Kidney epithelial cell (primary cell): ENCODE measurements at regions not wholly inside any gene's neighbourhood (a gene's known extent, or its start where the extent isn't known, plus 50 kb on each side); places are given as distances from the start of the nearest gene placed in this dataset.

ENCODE experiments used
- DNase-seq: peaks from one replicate; pipeline ENCODE4 v3.0.0-alpha.2; 2010; ENCODE audit warnings: low read depth
- H3K27me3 ChIP-seq: 2 replicates; pipeline ENCODE4 v1.6.0; 2011; ENCODE audit warnings: low read length; ENCODE audit not compliant: control insufficient read depth, insufficient read depth
- H3K36me3 ChIP-seq: 2 replicates; pipeline ENCODE4 v1.5.1; 2011; ENCODE audit warnings: low read length; ENCODE audit not compliant: control insufficient read depth, insufficient read depth
- H3K4me3 ChIP-seq: 2 replicates; pipeline ENCODE4 v1.5.1; 2011; ENCODE audit warnings: low read depth, mild to moderate bottlenecking, control low read depth, low read length
- TF ChIP-seq, protein P1 (sequence below): IDR thresholded peaks from 2 replicates; pipeline ENCODE4 v1.5.1; 2011; ENCODE audit warnings: mild to moderate bottlenecking, moderate library complexity, low read length, control low read depth, inconsistent platforms; ENCODE audit not compliant: insufficient read depth, poor library complexity, severe bottlenecking

DNA sequence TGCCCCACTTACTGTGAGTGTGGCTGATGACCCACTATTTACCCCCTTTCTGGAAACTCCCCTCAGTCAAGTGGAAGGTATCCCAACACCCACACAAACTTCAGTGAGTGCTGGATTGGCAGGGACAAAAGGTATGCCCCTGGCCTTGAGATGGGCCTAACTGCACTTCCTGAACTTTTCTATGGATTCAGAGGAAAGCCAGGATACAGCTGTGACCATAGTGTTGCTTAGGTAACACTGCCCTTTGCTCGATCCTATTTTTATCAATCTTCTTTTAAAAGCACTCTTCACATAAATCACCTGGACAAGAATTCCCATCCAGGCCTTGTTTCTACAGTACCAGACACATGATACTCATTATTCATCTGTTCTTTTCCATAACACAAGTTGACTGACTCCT, 671.5 kb upstream of the SLC8A1 start:
- TF ChIP-seq, protein P1, sequence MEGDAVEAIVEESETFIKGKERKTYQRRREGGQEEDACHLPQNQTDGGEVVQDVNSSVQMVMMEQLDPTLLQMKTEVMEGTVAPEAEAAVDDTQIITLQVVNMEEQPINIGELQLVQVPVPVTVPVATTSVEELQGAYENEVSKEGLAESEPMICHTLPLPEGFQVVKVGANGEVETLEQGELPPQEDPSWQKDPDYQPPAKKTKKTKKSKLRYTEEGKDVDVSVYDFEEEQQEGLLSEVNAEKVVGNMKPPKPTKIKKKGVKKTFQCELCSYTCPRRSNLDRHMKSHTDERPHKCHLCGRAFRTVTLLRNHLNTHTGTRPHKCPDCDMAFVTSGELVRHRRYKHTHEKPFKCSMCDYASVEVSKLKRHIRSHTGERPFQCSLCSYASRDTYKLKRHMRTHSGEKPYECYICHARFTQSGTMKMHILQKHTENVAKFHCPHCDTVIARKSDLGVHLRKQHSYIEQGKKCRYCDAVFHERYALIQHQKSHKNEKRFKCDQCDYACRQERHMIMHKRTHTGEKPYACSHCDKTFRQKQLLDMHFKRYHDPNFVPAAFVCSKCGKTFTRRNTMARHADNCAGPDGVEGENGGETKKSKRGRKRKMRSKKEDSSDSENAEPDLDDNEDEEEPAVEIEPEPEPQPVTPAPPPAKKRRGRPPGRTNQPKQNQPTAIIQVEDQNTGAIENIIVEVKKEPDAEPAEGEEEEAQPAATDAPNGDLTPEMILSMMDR, result no peak
- Histone ChIP-seq H3K27me3 (no peaks in the 10 kb centered on the region), H3K4me3 (no peak overlapping the region), H3K36me3 (no peaks in the 10 kb centered on the region)
- DNase-seq, result no peak

DNA sequence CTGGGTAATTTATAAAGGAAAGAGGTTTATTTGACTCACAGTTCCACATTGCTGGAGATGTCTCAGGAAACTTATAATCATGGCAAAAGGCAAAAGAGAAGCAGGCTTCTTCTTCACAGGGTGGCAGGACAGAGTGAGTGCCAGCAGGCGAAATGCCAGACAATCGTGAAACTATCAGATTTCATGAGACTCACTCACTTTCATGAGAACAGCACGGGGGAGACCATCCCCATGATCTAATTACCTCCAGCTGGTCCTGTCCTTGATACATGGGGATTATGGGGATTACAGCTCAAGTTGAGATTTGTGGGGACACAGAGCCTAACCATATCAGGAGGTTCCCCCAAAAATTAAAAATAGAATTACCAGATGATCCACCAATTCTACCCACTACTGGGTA, 675.5 kb upstream of the SLC8A1 start:
- no peak for DNase-seq

DNA sequence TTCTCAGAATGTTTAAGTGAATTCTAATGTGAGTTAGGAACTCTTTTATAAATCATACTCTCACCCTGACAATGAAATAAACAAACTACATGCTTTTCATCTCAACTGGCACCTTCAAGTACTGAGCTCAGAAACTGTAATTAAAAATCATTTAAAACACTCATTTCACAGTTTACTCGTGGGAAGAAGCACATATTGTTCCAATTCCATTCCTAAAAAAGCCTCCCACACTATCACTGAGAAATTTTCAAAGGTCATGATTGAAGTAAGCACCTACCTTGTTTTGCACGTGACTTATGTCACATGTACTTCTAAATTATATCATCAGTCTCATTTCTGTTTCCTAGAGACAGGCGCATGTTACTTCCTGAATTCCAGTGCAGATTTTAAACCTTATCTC, 678.1 kb upstream of the SLC8A1 start:
- TF ChIP-seq, protein P1, result no peak
- H3K36me3 ChIP-seq, result no peaks in the 10 kb centered on the region
- no peaks in the 10 kb centered on the region for H3K27me3 ChIP-seq
- no peak overlapping the region for H3K4me3 ChIP-seq
- DNase-seq, result no peak

More for the DNA sequence above, 675.5 kb upstream of the SLC8A1 start:
- H3K27me3 ChIP-seq, result no peaks in the 10 kb centered on the region
- H3K36me3 ChIP-seq, result no peaks in the 10 kb centered on the region
- TF ChIP-seq, protein P1, result no peak
- H3K4me3 ChIP-seq, result no peak overlapping the region

DNA sequence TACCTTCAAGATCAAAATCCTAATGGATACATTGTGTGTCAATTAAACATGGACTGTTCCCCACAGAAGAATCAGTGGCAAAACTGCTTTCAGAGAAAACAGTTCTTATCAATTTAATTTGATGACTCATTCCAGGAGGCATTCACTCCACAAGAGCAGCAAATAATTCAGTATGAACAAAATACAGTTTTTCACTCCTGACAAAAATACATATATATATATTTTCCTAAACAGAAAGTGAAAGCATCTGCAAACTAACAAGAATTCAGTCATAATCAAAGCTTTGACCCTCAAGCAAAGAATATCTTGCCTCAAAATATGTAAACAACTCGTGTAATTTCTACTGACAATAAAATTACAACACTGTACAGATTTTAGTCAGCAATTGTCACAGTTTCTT, 685.1 kb upstream of the SLC8A1 start:
- DNase-seq, result no peak
- no peaks in the 10 kb centered on the region for H3K27me3 ChIP-seq
- H3K4me3 ChIP-seq, result no peak overlapping the region
- TF ChIP-seq, protein P1, result no peak
- H3K36me3 ChIP-seq, result no peaks in the 10 kb centered on the region

DNA sequence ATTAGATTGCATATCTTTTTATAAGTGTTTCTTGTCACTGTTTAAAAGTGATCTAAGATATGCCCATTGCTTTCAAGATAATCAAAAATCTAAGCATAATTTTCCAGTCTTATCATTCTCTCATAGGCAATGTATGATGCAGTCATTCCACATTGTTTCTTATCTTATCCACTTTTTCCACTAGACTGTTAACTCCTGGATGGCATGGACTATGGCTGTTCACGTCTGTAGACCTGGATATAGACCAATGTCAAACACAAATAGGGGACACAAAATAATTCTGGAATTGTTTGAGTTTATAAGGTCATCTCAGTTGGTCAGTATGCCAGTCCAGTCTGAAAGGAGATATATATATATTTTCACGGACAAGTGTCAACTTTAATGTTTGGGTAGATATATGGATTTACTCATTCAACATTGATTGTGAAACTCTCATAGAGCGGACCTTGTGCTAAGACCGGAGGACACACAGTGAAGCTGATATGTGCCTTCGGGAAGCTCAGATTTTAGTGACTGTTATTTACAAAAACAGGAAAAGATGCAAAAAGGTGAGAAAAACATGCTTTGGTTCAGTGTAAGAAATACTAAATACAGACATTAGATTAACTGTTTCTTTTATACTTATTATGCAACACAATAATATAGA, 689.4 kb upstream of the SLC8A1 start:
- DNase-seq, result no peak
- TF ChIP-seq, protein P1, result no peak
- H3K36me3 ChIP-seq, result no peaks in the 10 kb centered on the region
- no peak overlapping the region for H3K4me3 ChIP-seq
- H3K27me3 ChIP-seq, result no peaks in the 10 kb centered on the region

DNA sequence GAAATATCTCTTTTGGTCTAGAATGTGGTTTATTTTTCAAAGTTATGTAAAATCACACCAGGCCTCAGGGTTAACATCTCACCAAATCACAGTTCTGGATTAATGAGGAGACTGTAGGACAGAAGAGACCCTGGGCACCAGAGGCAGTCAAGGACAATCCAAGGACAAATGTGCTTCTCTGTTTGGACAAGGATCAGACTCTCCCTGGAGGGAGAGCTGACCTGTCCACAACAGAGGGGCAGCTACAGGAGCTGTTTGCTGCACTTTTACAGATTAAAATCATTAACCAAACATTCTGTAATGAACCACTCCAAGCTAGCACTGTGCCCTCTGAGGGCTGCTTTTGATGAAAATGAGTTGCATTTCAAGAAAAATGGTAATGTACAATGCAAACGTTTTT, 690.6 kb upstream of the SLC8A1 start:
- Histone ChIP-seq H3K27me3 (no peaks in the 10 kb centered on the region), H3K4me3 (no peak overlapping the region), H3K36me3 (no peaks in the 10 kb centered on the region)
- DNase-seq, result no peak
- TF ChIP-seq, protein P1, result no peak
